H9 (cell line): ENCODE measurements at regions not wholly inside any gene's neighbourhood (a gene's known extent, or its start where the extent isn't known, plus 50 kb on each side); places are given as distances from the start of the nearest gene placed in this dataset.

Source experiments
- DNase-seq: peaks from one replicate; pipeline ENCODE4 v3.0.0-alpha.2; 2017
- H2AFZ ChIP-seq: one replicate; pipeline ENCODE4 v1.6.1; 2013; ENCODE audit warnings: mild to moderate bottlenecking, low read length, control low read depth, moderate library complexity
- H2AK5ac ChIP-seq: 2 replicates; pipeline ENCODE4 v1.6.1; 2013; ENCODE audit warnings: low read length, control low read depth, mixed read lengths; ENCODE audit not compliant: insufficient read length
- H2BK120ac ChIP-seq: one replicate; pipeline ENCODE4 v1.6.1; 2013; ENCODE audit warnings: low read depth, mild to moderate bottlenecking, low read length, control low read depth, inconsistent platforms; ENCODE audit not compliant: poor library complexity, severe bottlenecking
- H2BK12ac ChIP-seq: 2 replicates; pipeline ENCODE4 v1.6.1; 2013; ENCODE audit warnings: low read length, control low read depth, mixed read lengths, low read depth; ENCODE audit not compliant: insufficient read length
- H2BK15ac ChIP-seq: 2 replicates; pipeline ENCODE4 v1.6.1; 2013; ENCODE audit warnings: low read depth, low read length, control low read depth
- H2BK20ac ChIP-seq: one replicate; pipeline ENCODE4 v1.6.1; 2013; ENCODE audit warnings: low read depth, mild to moderate bottlenecking, low read length, control low read depth, inconsistent platforms; ENCODE audit not compliant: poor library complexity, severe bottlenecking
- H2BK5ac ChIP-seq: 2 replicates; pipeline ENCODE4 v1.6.1; 2013; ENCODE audit warnings: low read length, control low read depth, mixed read lengths; ENCODE audit not compliant: insufficient read length
- H3K14ac ChIP-seq: 2 replicates; pipeline ENCODE4 v1.6.1; 2013; ENCODE audit warnings: low read length, control low read depth; ENCODE audit not compliant: insufficient read depth
- H3K18ac ChIP-seq: 2 replicates; pipeline ENCODE4 v1.6.1; 2013; ENCODE audit warnings: low read depth, mild to moderate bottlenecking, mixed read lengths, low read length, control low read depth; ENCODE audit not compliant: insufficient read length
- H3K23ac ChIP-seq: 2 replicates; pipeline ENCODE4 v1.6.1; 2013; ENCODE audit warnings: low read length, control low read depth, mixed read lengths, low read depth; ENCODE audit not compliant: insufficient read length
- H3K23me2 ChIP-seq: 2 replicates; pipeline ENCODE4 v1.6.1; 2013; ENCODE audit warnings: low read depth, mild to moderate bottlenecking, mixed read lengths, low read length, control low read depth; ENCODE audit not compliant: insufficient read length, poor library complexity, severe bottlenecking
- H3K27ac ChIP-seq: 2 replicates; pipeline ENCODE4 v1.5.1; 2013; ENCODE audit warnings: low read length, control low read depth, mixed read lengths, low read depth; ENCODE audit not compliant: insufficient read length
- H3K27me3 ChIP-seq: 2 replicates; pipeline ENCODE4 v1.6.1; 2013; ENCODE audit warnings: low read length, control low read depth, inconsistent platforms; ENCODE audit not compliant: insufficient read depth
- H3K4ac ChIP-seq: 2 replicates; pipeline ENCODE4 v1.6.1; 2013; ENCODE audit warnings: low read depth, mild to moderate bottlenecking, control low read depth, inconsistent platforms, low read length, moderate library complexity
- H3K4me1 ChIP-seq: 2 replicates; pipeline ENCODE4 v1.6.1; 2013; ENCODE audit warnings: low read length, control low read depth, inconsistent platforms; ENCODE audit not compliant: insufficient read depth
- H3K4me2 ChIP-seq: 2 replicates; pipeline ENCODE4 v1.6.1; 2013; ENCODE audit warnings: low read length, control low read depth, mixed read lengths; ENCODE audit not compliant: insufficient read length, insufficient read depth
- H3K56ac ChIP-seq: 2 replicates; pipeline ENCODE4 v1.6.1; 2013; ENCODE audit warnings: low read depth, mild to moderate bottlenecking, mixed read lengths, low read length, control low read depth; ENCODE audit not compliant: insufficient read length
- H3K79me1 ChIP-seq: 2 replicates; pipeline ENCODE4 v1.6.1; 2013; ENCODE audit warnings: low read depth, mild to moderate bottlenecking, moderate library complexity, low read length, control low read depth, inconsistent platforms; ENCODE audit not compliant: insufficient read depth, poor library complexity, severe bottlenecking
- H3K79me2 ChIP-seq: 2 replicates; pipeline ENCODE4 v1.6.1; 2013; ENCODE audit warnings: low read length, control low read depth, inconsistent platforms; ENCODE audit not compliant: insufficient read depth
- H3K9ac ChIP-seq: 2 replicates; pipeline ENCODE4 v1.6.1; 2013; ENCODE audit warnings: low read length, control low read depth, mixed read lengths; ENCODE audit not compliant: insufficient read length; ENCODE audit errors: extremely low read depth
- H3K9me3 ChIP-seq: one replicate; pipeline ENCODE4 v1.6.1; 2013; ENCODE audit warnings: low read depth, low read length, inconsistent platforms; ENCODE audit not compliant: control insufficient read depth
- H3T11ph ChIP-seq: one replicate; pipeline ENCODE4 v1.6.1; 2013; ENCODE audit warnings: mild to moderate bottlenecking, low read length, control low read depth, inconsistent platforms
- H4K20me1 ChIP-seq: one replicate; pipeline ENCODE4 v1.6.1; 2013; ENCODE audit not compliant: control insufficient read depth, insufficient read length, insufficient read depth
- H4K5ac ChIP-seq: 2 replicates; pipeline ENCODE4 v1.6.1; 2013; ENCODE audit warnings: low read depth, mild to moderate bottlenecking, mixed read lengths, low read length, control low read depth; ENCODE audit not compliant: insufficient read length
- H4K8ac ChIP-seq: replicated peaks from 2 replicates; pipeline ENCODE4 v1.6.1; 2013; ENCODE audit warnings: low read length, control low read depth, mixed read lengths, low read depth; ENCODE audit not compliant: insufficient read length
- H4K91ac ChIP-seq: 2 replicates; pipeline ENCODE4 v1.6.1; 2013; ENCODE audit warnings: low read depth, mild to moderate bottlenecking, moderate library complexity, mixed read lengths, low read length, control low read depth; ENCODE audit not compliant: insufficient read length
- H3K27ac Mint-ChIP-seq, 3 experiments: 2 replicates in 2 of 3; 3 replicates in 1 of 3; pipeline ENCODE4 v1.8.0; 2020 to 2021; ENCODE audit warnings: mixed read lengths in 3 of 3, mild to moderate bottlenecking in 1 of 3, moderate library complexity in 1 of 3
- H3K27me3 Mint-ChIP-seq: 2 replicates; pipeline ENCODE4 v1.8.0; 2021; ENCODE audit warnings: low read depth, mild to moderate bottlenecking, moderate library complexity, mixed read lengths
- H3K36me3 Mint-ChIP-seq, 3 experiments: 2 replicates in 2 of 3; 3 replicates in 1 of 3; pipeline ENCODE4 v1.8.0; 2020 to 2021; ENCODE audit warnings: low read depth in 3 of 3, mixed read lengths in 3 of 3; ENCODE audit not compliant: insufficient read depth in 1 of 3
- H3K4me1 Mint-ChIP-seq, 2 experiments: 2 replicates each; pipeline ENCODE4 v1.8.0; 2020; ENCODE audit warnings: mixed read lengths in 2 of 2
- H3K4me3 Mint-ChIP-seq, 2 experiments: 2 replicates in 1 of 2; 3 replicates in 1 of 2; pipeline ENCODE4 v1.8.0; 2020 to 2021; ENCODE audit warnings: mild to moderate bottlenecking in 2 of 2, mixed read lengths in 2 of 2, moderate library complexity in 1 of 2
- H3K9me3 Mint-ChIP-seq, 2 experiments: 2 replicates in 1 of 2; 3 replicates in 1 of 2; pipeline ENCODE4 v1.8.0; 2020; ENCODE audit warnings: mild to moderate bottlenecking in 2 of 2, mixed read lengths in 2 of 2, moderate library complexity in 1 of 2
- CTCF ChIP-seq: fragments of 200-600 bp; sonication (generic); conservative IDR thresholded peaks from 3 replicates; pipeline ENCODE4 v1.8.0; 2021; ENCODE audit warnings: antibody characterized with exemption, mild to moderate bottlenecking
- WGBS: extraction: QIAGEN DNeasy Blood & Tissue Kit; methylation state at CpG from one replicate; pipeline ENCODE4 v1.1.7; 2013; ENCODE audit warnings: missing lambda C conversion rate, low lambda C conversion rate, mixed read lengths; ENCODE audit not compliant: insufficient read length; ENCODE audit errors: extremely low coverage; 5-methylcytosine and 5-hydroxymethylcytosine counted together

DNA sequence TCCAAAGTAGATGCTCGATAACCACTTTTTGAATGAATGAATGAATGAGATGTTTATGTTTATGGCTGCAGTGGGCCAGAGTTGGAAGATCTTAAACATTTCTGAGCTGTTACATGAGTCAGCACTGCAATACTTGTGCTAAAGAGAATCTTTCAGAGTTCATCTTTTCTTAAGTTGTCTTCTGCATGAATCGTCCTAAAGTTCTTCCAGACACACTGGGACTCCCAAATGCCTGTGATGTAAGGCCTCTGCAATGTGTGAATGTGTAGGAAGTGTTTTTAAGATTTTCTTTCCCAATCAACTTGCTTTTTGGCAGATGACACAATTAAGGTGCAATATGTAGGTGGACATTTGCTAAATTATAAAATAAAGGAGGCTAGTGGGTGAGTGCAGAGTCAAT is 50.3 kb upstream of the TRIM9 start:
- Histone ChIP-seq H3K9ac (no peak overlapping the region), H2BK120ac (no peak overlapping the region), H3T11ph (no peak overlapping the region), H3K14ac (no peak overlapping the region), H2BK5ac (no peak overlapping the region), H3K27ac (no peak overlapping the region), H3K4ac (no peak overlapping the region), H3K18ac (no peak overlapping the region), H3K79me1 (no peaks in the 10 kb centered on the region), H2BK12ac (no peak overlapping the region), H3K4me1 (no peaks in the 10 kb centered on the region), H3K4me2 (no peak overlapping the region), H3K27me3 (no peaks in the 10 kb centered on the region), H4K5ac (no peak overlapping the region), H3K56ac (no peak overlapping the region), H3K9me3 (no peaks in the 10 kb centered on the region), H2AFZ (no peak overlapping the region), H4K91ac (no peak overlapping the region), H4K8ac (no peak overlapping the region), H3K23ac (no peak overlapping the region), H3K23me2 (no peaks in the 10 kb centered on the region), H2BK20ac (no peak overlapping the region), H4K20me1 (no peaks in the 10 kb centered on the region), H2AK5ac (no peak overlapping the region), H3K79me2 (no peaks in the 10 kb centered on the region), H2BK15ac (no peak overlapping the region)
- Mint-ChIP-seq H3K36me3 (peaks cover 11 to 44% (median 13%) of the 10 kb centered on the region in 3 experiments; a peak in 6 of 7 replicates), H3K27ac (no peak overlapping the region), H3K4me3 (no peak overlapping the region), H3K9me3 (peaks cover 32 to 33% of the 10 kb centered on the region in 2 experiments), H3K4me1 (peaks cover 13 to 16% of the 10 kb centered on the region in 2 experiments), H3K27me3 (no peaks in the 10 kb centered on the region)
- TF ChIP-seq CTCF: no peak
- no peak for DNase-seq
- WGBS: no CpG with 5 or more reads among the region's 2 CpGs
